HG02943 (cell line): ENCODE measurements at regions not wholly inside any gene's neighbourhood (a gene's known extent, or its start where the extent isn't known, plus 50 kb on each side); places are given as distances from the start of the nearest gene placed in this dataset.

Experiments used
- ATAC-seq: cut with Tn5 transposase; IDR thresholded peaks from one replicate; pipeline ENCODE4 v1.9.1; 2021; ENCODE audit warnings: mild to moderate bottlenecking, low read depth, moderate library complexity; ENCODE audit not compliant: unreplicated experiment

- no peak for ATAC-seq
These were observed 185.3 kb downstream of the LRATD1 start for GRCh38 chr2:14817848-14818247.

- no peak for ATAC-seq
These were observed 194.0 kb downstream of the LRATD1 start for GRCh38 chr2:14826518-14826917.

- ATAC-seq = no peak
These were observed 194.9 kb downstream of the LRATD1 start for GRCh38 chr2:14827226-14828023.

- no peak for ATAC-seq
These were observed 195.7 kb downstream of the LRATD1 start for GRCh38 chr2:14828223-14828622.

- ATAC-seq = no peak
These were observed 196.5 kb downstream of the LRATD1 start for GRCh38 chr2:14828968-14829367.

- no peak for ATAC-seq
These were observed 198.9 kb downstream of the LRATD1 start for GRCh38 chr2:14831458-14831857.

- no peak for ATAC-seq
These were observed 211.1 kb downstream of the LRATD1 start for GRCh38 chr2:14843507-14844204.

GRCh38 chr2:14855751-14856150 is 223.2 kb downstream of the LRATD1 start:
- no peak for ATAC-seq

GRCh38 chr2:14861181-14861580 is 228.7 kb downstream of the LRATD1 start:
- ATAC-seq = no peak

GRCh38 chr2:14866736-14867352 is 234.3 kb downstream of the LRATD1 start:
- ATAC-seq = no peak

GRCh38 chr2:14867853-14868252 is 235.3 kb downstream of the LRATD1 start:
- no peak for ATAC-seq

GRCh38 chr2:14872779-14873325 is 240.3 kb downstream of the LRATD1 start:
- no peak for ATAC-seq

- no peak for ATAC-seq
These were observed 249.3 kb downstream of the LRATD1 start for GRCh38 chr2:14881651-14882327.

- ATAC-seq = no peak
These were observed 252.1 kb downstream of the LRATD1 start for GRCh38 chr2:14884651-14885050.

GRCh38 chr2:14891546-14891945 is 259.0 kb downstream of the LRATD1 start:
- no peak for ATAC-seq

GRCh38 chr2:14896330-14897030 is 264.0 kb downstream of the LRATD1 start:
- no peak for ATAC-seq

- no peak for ATAC-seq
These were observed 267.3 kb downstream of the LRATD1 start for GRCh38 chr2:14899621-14900414.

- no peak for ATAC-seq
These were observed 269.2 kb downstream of the LRATD1 start for GRCh38 chr2:14901737-14902136.

- ATAC-seq = no peak
These were observed 270.4 kb downstream of the LRATD1 start for GRCh38 chr2:14902953-14903352.
